HepG2 (cell line): ENCODE measurements at regions not wholly inside any gene's neighbourhood (a gene's known extent, or its start where the extent isn't known, plus 50 kb on each side); places are given as distances from the start of the nearest gene placed in this dataset.

Source experiments
- ATAC-seq: fragments of 200-7000 bp; cut with Tn5 transposase; 3 replicates; pipeline ENCODE4 v1.9.1; 2020; ENCODE audit warnings: mild to moderate bottlenecking, moderate library complexity
- BruUV-seq: library from RNA; stranded (reverse); fragments of 400-500 nt; replicated peaks from 2 replicates; lab custom pipeline; 2021; lab: Mats Ljungman, UMichigan
- CTCF ChIA-PET: fragments of 300-600 bp; formaldehyde crosslinking; extraction: SDS; loops from one replicate; lab custom pipeline; 2021; ENCODE audit warnings: low total read pairs, inconsistent platforms, low intra/inter-chr PET ratio; lab: Yijun Ruan, JAX
- POLR2A ChIA-PET: fragments of 350-600 bp; sonication (Branson Sonifier 250); formaldehyde crosslinking; loops from one replicate; lab custom pipeline; 2020; ENCODE audit warnings: antibody characterized with exemption, inconsistent platforms; lab: Yijun Ruan, JAX
- DNase-seq: peaks from one replicate; pipeline ENCODE4 v3.0.0-alpha.2; 2015; ENCODE audit warnings: low spot score
- FAIRE-seq: peaks from 3 replicates; lab custom pipeline; 2011; peaks lifted over from hg19 to GRCh38; lab: Jason Lieb, UNC
- H2AFZ ChIP-seq: one replicate; pipeline ENCODE4 v1.6.1; 2011; ENCODE audit warnings: low read length, inconsistent platforms
- H3K27ac ChIP-seq: fragments of 300-600 bp; 3 replicates; pipeline ENCODE4 v1.8.0; 2011; ENCODE audit warnings: mixed run types, mild to moderate bottlenecking, mixed read lengths, low read length, inconsistent platforms; ENCODE audit not compliant: insufficient read depth; ENCODE audit errors: extremely low read length
- H3K27me3 ChIP-seq, 2 experiments: fragments of 200-600 bp in 1 of 2; 2 replicates in 1 of 2; 3 replicates in 1 of 2; pipeline versions ENCODE4 v1.6.0 to v1.8.0; 2011; ENCODE audit warnings: low read length in 2 of 2, mild to moderate bottlenecking in 2 of 2, moderate library complexity in 2 of 2, inconsistent platforms in 1 of 2; ENCODE audit not compliant: insufficient read depth in 2 of 2, control insufficient read depth in 1 of 2
- H3K36me3 ChIP-seq, 2 experiments: fragments of 200-600 bp in 1 of 2; replicated peaks in 1 of 2; 2 replicates in 1 of 2; 3 replicates in 1 of 2; pipeline versions ENCODE4 v1.5.1 to v1.8.0; 2011; ENCODE audit warnings: low read length in 2 of 2, inconsistent platforms in 1 of 2; ENCODE audit not compliant: insufficient read depth in 2 of 2, control insufficient read depth in 1 of 2
- H3K4me1 ChIP-seq: 2 replicates; pipeline ENCODE4 v1.5.1; 2012; ENCODE audit warnings: low read length, inconsistent platforms; ENCODE audit not compliant: insufficient read depth
- H3K4me2 ChIP-seq: 2 replicates; pipeline ENCODE4 v1.6.0; 2011; ENCODE audit warnings: low read depth, low read length, inconsistent platforms
- H3K4me3 ChIP-seq, 3 experiments: fragments of 200-600 bp in 1 of 3; sonication (generic), shearing (Covaris generic) in 1 of 3; replicated peaks in 1 of 3; 2 replicates each; pipeline ENCODE4 v1.5.1; 2011 to 2016; ENCODE audit warnings: low read length in 3 of 3, inconsistent platforms in 2 of 3, low read depth in 2 of 3, mild to moderate bottlenecking in 2 of 3, control low read depth in 1 of 3, mixed read lengths in 1 of 3; ENCODE audit not compliant: insufficient read depth in 1 of 3
- H3K79me2 ChIP-seq: one replicate; pipeline ENCODE4 v1.6.1; 2011; ENCODE audit warnings: low read length, inconsistent platforms; ENCODE audit not compliant: insufficient read depth
- H3K9ac ChIP-seq: 2 replicates; pipeline ENCODE4 v1.6.0; 2011; ENCODE audit warnings: mild to moderate bottlenecking, low read depth, low read length, inconsistent platforms; ENCODE audit not compliant: insufficient read depth
- H3K9me3 ChIP-seq: 2 replicates; pipeline ENCODE4 v1.5.1; 2012; ENCODE audit warnings: mild to moderate bottlenecking, low read length
- H4K20me1 ChIP-seq: 2 replicates; pipeline ENCODE4 v1.6.0; 2011; ENCODE audit warnings: inconsistent platforms, mild to moderate bottlenecking, low read length, moderate library complexity; ENCODE audit not compliant: insufficient read depth
- CBX1 ChIP-seq: IDR thresholded peaks from one replicate; pipeline ENCODE4 v1.6.1; 2016; ENCODE audit warnings: antibody characterized with exemption, low read depth
- EED ChIP-seq: sonication (generic); formaldehyde crosslinking; IDR thresholded peaks from 2 replicates; pipeline ENCODE4 v1.5.0; 2020; ENCODE audit warnings: mild to moderate bottlenecking, missing genetic modification reagents
- ELF1 ChIP-seq: sonication (generic); formaldehyde crosslinking; IDR thresholded peaks from 2 replicates; pipeline ENCODE4 v1.4.0; 2020; ENCODE audit warnings: missing genetic modification reagents
- FOSL1 ChIP-seq: sonication (generic); formaldehyde crosslinking; IDR thresholded peaks from 2 replicates; pipeline ENCODE4 v1.9.0; 2021; ENCODE audit warnings: missing genetic modification reagents, borderline replicate concordance
- FOXK1 ChIP-seq: sonication (generic); formaldehyde crosslinking; IDR thresholded peaks from 2 replicates; pipeline ENCODE4 v1.4.0; 2020; ENCODE audit warnings: low read depth, missing genetic modification reagents, borderline replicate concordance
- HIVEP1 ChIP-seq: sonication (generic); formaldehyde crosslinking; IDR thresholded peaks from 2 replicates; pipeline ENCODE4 v1.4.0; 2020; ENCODE audit warnings: mild to moderate bottlenecking, missing genetic modification reagents
- KDM1A ChIP-seq: IDR thresholded peaks from 2 replicates; pipeline ENCODE4 v1.6.1; 2016; ENCODE audit warnings: missing compliant biosample characterization
- MEIS1 ChIP-seq: sonication (generic); formaldehyde crosslinking; IDR thresholded peaks from 2 replicates; pipeline ENCODE4 v1.9.0; 2021; ENCODE audit warnings: mild to moderate bottlenecking, missing genetic modification reagents, moderate library complexity, borderline replicate concordance
- MZF1 ChIP-seq: sonication (generic); formaldehyde crosslinking; IDR thresholded peaks from 2 replicates; pipeline ENCODE4 v1.8.1; 2023; ENCODE audit warnings: mild to moderate bottlenecking, missing genetic modification reagents, borderline replicate concordance
- SAFB2 ChIP-seq: sonication (generic); formaldehyde crosslinking; IDR thresholded peaks from 2 replicates; pipeline ENCODE4 v1.5.1; 2020; ENCODE audit warnings: missing genetic modification reagents, low read depth, mild to moderate bottlenecking, borderline replicate concordance
- SKI ChIP-seq: fragments of 450-650 bp; IDR thresholded peaks from one replicate; pipeline ENCODE4 v1.6.1; 2018; ENCODE audit warnings: mild to moderate bottlenecking; ENCODE audit not compliant: partially characterized antibody
- STAG1 ChIP-seq: sonication (generic); formaldehyde crosslinking; IDR thresholded peaks from 2 replicates; pipeline ENCODE4 v1.4.0; 2020; ENCODE audit warnings: missing genetic modification reagents
- TBL1XR1 ChIP-seq: fragments of 150-350 bp; IDR thresholded peaks from 2 replicates; pipeline ENCODE4 v1.6.1; 2014; ENCODE audit warnings: borderline replicate concordance, low read length; ENCODE audit not compliant: partially characterized antibody
- ZNF720 ChIP-seq: sonication (generic); formaldehyde crosslinking; IDR thresholded peaks from 2 replicates; pipeline ENCODE4 v1.4.0; 2020; ENCODE audit warnings: missing genetic modification reagents
- ZNF766 ChIP-seq: sonication (generic); formaldehyde crosslinking; IDR thresholded peaks from 2 replicates; pipeline ENCODE4 v1.5.0; 2020; ENCODE audit warnings: missing genetic modification reagents, borderline replicate concordance
- ZSCAN29 ChIP-seq: sonication (generic); formaldehyde crosslinking; conservative IDR thresholded peaks from 2 replicates; pipeline ENCODE4 v1.4.0; 2020; ENCODE audit warnings: mild to moderate bottlenecking, missing genetic modification reagents
- WGBS: methylation state at CpG from one replicate; pipeline ENCODE4 v1.1.6; 2017; ENCODE audit warnings: low lambda C conversion rate; 5-methylcytosine and 5-hydroxymethylcytosine counted together
- in situ Hi-C: cut with HindIII; loops from 2 replicates; pipeline ENCODE4 v1.10.0; 2017; ENCODE audit warnings: low pct_unique_long_range_greater_than_20kb; ENCODE audit not compliant: extremely low pct_ligation_motif_present
- intact Hi-C: fragments of 100-400 bp; cut with micrococcal nuclease; formaldehyde crosslinking; loops from one replicate; pipeline ENCODE4 v1.10.0; 2022; ENCODE audit not compliant: unreplicated experiment
- TF ChIP-seq, protein P1 (sequence below): fragments of 450-650 bp; IDR thresholded peaks from 2 replicates; pipeline ENCODE4 v1.6.1; 2017
- TF ChIP-seq, protein P2 (sequence below): IDR thresholded peaks from 2 replicates; pipeline ENCODE4 v1.6.1; 2016; ENCODE audit warnings: mild to moderate bottlenecking, missing biosample characterization, missing genetic modification reagents
- TF ChIP-seq, protein P3 (sequence below): sonication (generic); formaldehyde crosslinking; IDR thresholded peaks from 2 replicates; pipeline ENCODE4 v1.5.0; 2020; ENCODE audit warnings: missing genetic modification reagents

DNA sequence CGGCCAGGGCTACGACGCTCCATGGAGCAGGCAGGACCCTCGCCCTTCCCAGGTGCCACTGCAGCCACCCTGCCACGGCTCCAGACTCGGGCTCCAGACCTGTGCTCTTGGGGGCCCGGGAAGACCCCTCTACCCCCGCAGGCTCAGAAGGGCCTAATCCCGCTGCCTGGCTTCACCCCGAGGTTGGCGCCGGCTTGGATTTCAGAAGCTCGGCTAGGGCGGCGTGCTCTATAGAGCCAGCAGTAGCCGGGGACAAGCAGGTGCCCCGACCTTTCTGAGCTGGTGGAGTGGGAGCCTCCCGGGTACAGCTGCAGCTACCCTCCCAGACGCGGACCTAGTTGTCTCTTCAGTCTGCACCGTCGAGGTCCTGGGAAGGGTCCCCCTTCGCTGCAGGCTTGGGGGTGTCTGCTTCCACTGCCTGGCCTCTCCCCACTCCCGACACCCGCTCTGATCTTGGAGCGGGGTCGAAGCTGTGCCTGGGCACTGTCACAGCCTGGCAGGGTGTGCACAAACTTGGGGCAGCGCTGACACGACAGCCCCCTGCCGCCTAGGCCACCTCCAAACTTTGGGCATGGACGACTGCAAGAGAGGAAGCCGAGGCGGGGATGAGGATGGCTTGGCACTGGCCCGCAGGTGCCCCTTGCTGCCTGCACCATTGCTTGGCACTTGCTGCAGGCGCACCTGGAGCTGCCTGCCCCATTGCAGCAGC, 1366.1 kb upstream of the CDH9 start:
- ATAC-seq (no peak), FAIRE-seq (no peak), DNase-seq (no peak)
- in situ Hi-C loops (no loop called here), intact Hi-C loops (no loop called here)
- no peak overlapping the region for H3K4me2 ChIP-seq
- H3K27ac ChIP-seq, result no peak overlapping the region
- no peaks in the 10 kb centered on the region for H3K27me3 ChIP-seq
- TF ChIP-seq MEIS1 (no peak), ZSCAN29 (CRISPR knock-in tag) (no peak), STAG1 (CRISPR knock-in tag) (no peak), FOXK1 (CRISPR knock-in tag) (no peak), SKI (no peak)
- TF ChIP-seq, protein P1, sequence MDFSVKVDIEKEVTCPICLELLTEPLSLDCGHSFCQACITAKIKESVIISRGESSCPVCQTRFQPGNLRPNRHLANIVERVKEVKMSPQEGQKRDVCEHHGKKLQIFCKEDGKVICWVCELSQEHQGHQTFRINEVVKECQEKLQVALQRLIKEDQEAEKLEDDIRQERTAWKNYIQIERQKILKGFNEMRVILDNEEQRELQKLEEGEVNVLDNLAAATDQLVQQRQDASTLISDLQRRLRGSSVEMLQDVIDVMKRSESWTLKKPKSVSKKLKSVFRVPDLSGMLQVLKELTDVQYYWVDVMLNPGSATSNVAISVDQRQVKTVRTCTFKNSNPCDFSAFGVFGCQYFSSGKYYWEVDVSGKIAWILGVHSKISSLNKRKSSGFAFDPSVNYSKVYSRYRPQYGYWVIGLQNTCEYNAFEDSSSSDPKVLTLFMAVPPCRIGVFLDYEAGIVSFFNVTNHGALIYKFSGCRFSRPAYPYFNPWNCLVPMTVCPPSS, result no peak
- H3K79me2 ChIP-seq, result no peaks in the 10 kb centered on the region
- no peak overlapping the region for H3K4me3 ChIP-seq
- no peak overlapping the region for H2AFZ ChIP-seq
- CTCF ChIA-PET, result no interaction called here
- H4K20me1 ChIP-seq, result no peaks in the 10 kb centered on the region
- WGBS, result no CpG with 5 or more reads among the region's 35 CpGs
- no TSS peak for BruUV-seq
- no peaks in the 10 kb centered on the region for H3K36me3 ChIP-seq
- no peak overlapping the region for H3K9ac ChIP-seq
- no peaks in the 10 kb centered on the region for H3K4me1 ChIP-seq
- POLR2A ChIA-PET, result no interaction called here
- no peaks in the 10 kb centered on the region for H3K9me3 ChIP-seq

DNA sequence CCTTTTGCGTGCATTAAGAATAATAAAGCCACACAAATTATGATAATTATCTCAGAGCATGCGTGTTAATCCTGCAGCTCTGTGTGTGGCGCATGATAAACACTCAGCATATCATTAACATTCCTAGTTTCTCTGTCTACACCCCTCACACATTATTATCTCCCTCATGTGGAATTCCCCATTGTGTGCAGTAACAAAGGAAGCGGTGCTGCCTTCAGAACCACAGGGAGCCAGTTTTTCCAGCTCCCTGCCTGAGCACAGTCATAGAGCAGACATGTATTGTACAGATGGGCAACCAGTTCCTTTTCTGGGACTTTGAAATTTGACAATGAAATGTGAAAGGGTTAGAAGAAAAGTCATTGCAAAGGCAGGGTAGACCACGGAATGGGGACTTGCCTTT, 1365.5 kb upstream of the CDH9 start:
- BruUV-seq, result no TSS peak
- WGBS, result 25% methylated on average over 5 of the region's 5 CpGs
- Histone ChIP-seq H2AFZ (no peak overlapping the region), H3K4me1 (no peaks in the 10 kb centered on the region), H4K20me1 (no peaks in the 10 kb centered on the region), H3K4me3 (no peak overlapping the region), H3K9me3 (no peaks in the 10 kb centered on the region), H3K9ac (no peak overlapping the region), H3K79me2 (no peaks in the 10 kb centered on the region), H3K36me3 (no peaks in the 10 kb centered on the region), H3K27ac (no peak overlapping the region), H3K27me3 (no peaks in the 10 kb centered on the region), H3K4me2 (no peak overlapping the region)
- FAIRE-seq (no peak), ATAC-seq (no peak), DNase-seq (no peak)
- ChIA-PET POLR2A (no interaction called here), CTCF (no interaction called here)
- intact Hi-C loops, result no loop called here
- in situ Hi-C loops, result no loop called here
- TF ChIP-seq TBL1XR1 (no peak), HIVEP1 (CRISPR knock-in tag) (no peak), ELF1 (CRISPR knock-in tag) (no peak), MZF1 (CRISPR knock-in tag) (no peak), EED (no peak), KDM1A (no peak), ZNF720 (CRISPR knock-in tag) (no peak), FOSL1 (CRISPR knock-in tag) (no peak), ZNF766 (CRISPR knock-in tag) (no peak), CBX1 (no peak), SAFB2 (CRISPR knock-in tag) (no peak)
- TF ChIP-seq, protein P2, sequence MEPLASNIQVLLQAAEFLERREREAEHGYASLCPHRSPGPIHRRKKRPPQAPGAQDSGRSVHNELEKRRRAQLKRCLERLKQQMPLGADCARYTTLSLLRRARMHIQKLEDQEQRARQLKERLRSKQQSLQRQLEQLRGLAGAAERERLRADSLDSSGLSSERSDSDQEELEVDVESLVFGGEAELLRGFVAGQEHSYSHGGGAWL, result no peak
- TF ChIP-seq, protein P3, sequence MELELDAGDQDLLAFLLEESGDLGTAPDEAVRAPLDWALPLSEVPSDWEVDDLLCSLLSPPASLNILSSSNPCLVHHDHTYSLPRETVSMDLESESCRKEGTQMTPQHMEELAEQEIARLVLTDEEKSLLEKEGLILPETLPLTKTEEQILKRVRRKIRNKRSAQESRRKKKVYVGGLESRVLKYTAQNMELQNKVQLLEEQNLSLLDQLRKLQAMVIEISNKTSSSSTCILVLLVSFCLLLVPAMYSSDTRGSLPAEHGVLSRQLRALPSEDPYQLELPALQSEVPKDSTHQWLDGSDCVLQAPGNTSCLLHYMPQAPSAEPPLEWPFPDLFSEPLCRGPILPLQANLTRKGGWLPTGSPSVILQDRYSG (CRISPR knock-in tag), result no peak
